GM23338 (cell line): ENCODE measurements at regions not wholly inside any gene's neighbourhood (a gene's known extent, or its start where the extent isn't known, plus 50 kb on each side); places are given as distances from the start of the nearest gene placed in this dataset.

Source experiments
- ATAC-seq: fragments of 200-7000 bp; cut with Tn5 transposase; 3 replicates; pipeline ENCODE4 v1.9.1; 2020
- DNase-seq: peaks from one replicate; pipeline ENCODE4 v3.0.0-alpha.2; 2015; ENCODE audit warnings: low spot score
- H2AFZ ChIP-seq: fragments of 200-600 bp; sonication (generic); 2 replicates; pipeline ENCODE4 v1.8.0; 2016; ENCODE audit warnings: antibody characterized with exemption, mild to moderate bottlenecking, moderate library complexity
- H3F3A ChIP-seq: fragments of 200-600 bp; sonication (generic); replicated peaks from 2 replicates; pipeline ENCODE4 v1.8.0; 2017; ENCODE audit warnings: antibody characterized with exemption, mixed run types, low read depth
- H3K27ac ChIP-seq: fragments of 200-600 bp; sonication (generic); 2 replicates; pipeline ENCODE4 v1.6.1; 2016; ENCODE audit warnings: low read depth
- H3K27me3 ChIP-seq: fragments of 200-600 bp; sonication (generic); 2 replicates; pipeline ENCODE4 v1.8.0; 2016; ENCODE audit warnings: mild to moderate bottlenecking, mixed run types, moderate library complexity; ENCODE audit not compliant: insufficient read depth
- H3K36me3 ChIP-seq: fragments of 200-600 bp; sonication (generic); 2 replicates; pipeline ENCODE4 v1.8.0; 2016; ENCODE audit warnings: mild to moderate bottlenecking; ENCODE audit not compliant: insufficient read depth
- H3K4me1 ChIP-seq: fragments of 200-600 bp; sonication (generic); 2 replicates; pipeline ENCODE4 v1.8.0; 2016; ENCODE audit warnings: mild to moderate bottlenecking, moderate library complexity; ENCODE audit not compliant: insufficient read depth
- H3K4me2 ChIP-seq: fragments of 200-600 bp; sonication (generic); 2 replicates; pipeline ENCODE4 v1.7.1; 2017; ENCODE audit warnings: mixed run types
- H3K4me3 ChIP-seq: fragments of 200-600 bp; sonication (generic); 2 replicates; pipeline ENCODE4 v1.6.1; 2016; ENCODE audit warnings: mixed run types
- H3K79me2 ChIP-seq: fragments of 200-600 bp; sonication (generic); replicated peaks from 2 replicates; pipeline ENCODE4 v1.8.0; 2017; ENCODE audit warnings: mild to moderate bottlenecking; ENCODE audit not compliant: insufficient read depth
- H3K9me2 ChIP-seq: fragments of 200-600 bp; sonication (generic); 2 replicates; pipeline ENCODE4 v1.8.0; 2017; ENCODE audit not compliant: insufficient read depth
- H4K20me1 ChIP-seq: fragments of 200-600 bp; sonication (generic); replicated peaks from 2 replicates; pipeline ENCODE4 v1.8.0; 2017; ENCODE audit warnings: mild to moderate bottlenecking; ENCODE audit not compliant: insufficient read depth
- H3K27ac Mint-ChIP-seq: 2 replicates; pipeline ENCODE4 v1.8.0; 2020; ENCODE audit warnings: inconsistent platforms, mild to moderate bottlenecking, moderate library complexity, mixed read lengths
- H3K27me3 Mint-ChIP-seq: 3 replicates; pipeline ENCODE4 v1.8.0; 2022; ENCODE audit warnings: low read depth, mild to moderate bottlenecking, moderate library complexity, mixed read lengths, inconsistent platforms; ENCODE audit not compliant: insufficient read depth, poor library complexity
- H3K36me3 Mint-ChIP-seq: 3 replicates; pipeline ENCODE4 v1.8.0; 2021; ENCODE audit warnings: low read depth, mild to moderate bottlenecking, inconsistent platforms, moderate library complexity, mixed read lengths
- H3K4me1 Mint-ChIP-seq: 3 replicates; pipeline ENCODE4 v1.8.0; 2020; ENCODE audit warnings: mild to moderate bottlenecking, inconsistent platforms, mixed read lengths
- H3K4me3 Mint-ChIP-seq: 3 replicates; pipeline ENCODE4 v1.8.0; 2021; ENCODE audit warnings: moderate library complexity, mild to moderate bottlenecking, inconsistent platforms, mixed read lengths
- H3K9me3 Mint-ChIP-seq: 3 replicates; pipeline ENCODE4 v1.8.0; 2020; ENCODE audit warnings: moderate library complexity, mild to moderate bottlenecking, inconsistent platforms, mixed read lengths
- CREB1 ChIP-seq: fragments of 250-450 bp; sonication (Bioruptor Pico); IDR thresholded peaks from 2 replicates; pipeline ENCODE4 v1.5.0; 2020; ENCODE audit warnings: low read depth, mild to moderate bottlenecking, moderate library complexity
- EZH2 ChIP-seq: fragments of 200-600 bp; sonication (generic); IDR thresholded peaks from one replicate; pipeline ENCODE4 v1.8.0; 2017; ENCODE audit warnings: antibody characterized with exemption, mild to moderate bottlenecking, low read depth; ENCODE audit not compliant: unreplicated experiment
- EZH2phosphoT487 ChIP-seq: fragments of 200-600 bp; sonication (generic); IDR thresholded peaks from one replicate; pipeline ENCODE4 v1.8.1; 2018; ENCODE audit warnings: antibody characterized with exemption; ENCODE audit not compliant: unreplicated experiment
- JUNB ChIP-seq: IDR thresholded peaks from one replicate; pipeline ENCODE4 v1.6.1; 2016; ENCODE audit warnings: antibody characterized with exemption; ENCODE audit not compliant: unreplicated experiment
- NANOG ChIP-seq: IDR thresholded peaks from 2 replicates; pipeline ENCODE4 v1.6.1; 2016; ENCODE audit warnings: antibody characterized with exemption, borderline replicate concordance
- POLR2AphosphoS5 ChIP-seq: IDR thresholded peaks from 2 replicates; pipeline ENCODE4 v1.6.1; 2016; ENCODE audit warnings: antibody characterized with exemption, low read depth
- REST ChIP-seq: IDR thresholded peaks from one replicate; pipeline ENCODE4 v1.6.1; 2018; ENCODE audit warnings: antibody characterized with exemption; ENCODE audit not compliant: unreplicated experiment
- STAT1 ChIP-seq: IDR thresholded peaks from one replicate; pipeline ENCODE4 v1.6.1; 2016; ENCODE audit warnings: antibody characterized with exemption; ENCODE audit not compliant: unreplicated experiment
- ZNF114 ChIP-seq: fragments of 250-450 bp; sonication (Bioruptor Pico); IDR thresholded peaks from 2 replicates; pipeline ENCODE4 v1.5.0; 2020; ENCODE audit warnings: mild to moderate bottlenecking, moderate library complexity
- ZNF331 ChIP-seq: fragments of 250-450 bp; sonication (Bioruptor Pico); IDR thresholded peaks from 2 replicates; pipeline ENCODE4 v1.5.0; 2020; ENCODE audit warnings: low read depth, mild to moderate bottlenecking, moderate library complexity
- ZNF462 ChIP-seq: fragments of 250-450 bp; sonication (Bioruptor Pico); IDR thresholded peaks from 2 replicates; pipeline ENCODE4 v1.5.0; 2020; ENCODE audit warnings: mild to moderate bottlenecking, moderate library complexity
- TF ChIP-seq, protein P1 (sequence below): IDR thresholded peaks from 2 replicates; pipeline ENCODE4 v1.6.1; 2016; ENCODE audit warnings: antibody characterized with exemption
- TF ChIP-seq, protein P2 (sequence below), 2 experiments: fragments of 200-600 bp in 1 of 2; sonication (generic) in 1 of 2; conservative IDR thresholded peaks; 2 replicates each; pipeline versions ENCODE4 v1.5.1 to v1.6.1; 2016 to 2017; ENCODE audit warnings: antibody characterized with exemption in 2 of 2, low read depth in 2 of 2, mild to moderate bottlenecking in 2 of 2, moderate library complexity in 1 of 2

DNA sequence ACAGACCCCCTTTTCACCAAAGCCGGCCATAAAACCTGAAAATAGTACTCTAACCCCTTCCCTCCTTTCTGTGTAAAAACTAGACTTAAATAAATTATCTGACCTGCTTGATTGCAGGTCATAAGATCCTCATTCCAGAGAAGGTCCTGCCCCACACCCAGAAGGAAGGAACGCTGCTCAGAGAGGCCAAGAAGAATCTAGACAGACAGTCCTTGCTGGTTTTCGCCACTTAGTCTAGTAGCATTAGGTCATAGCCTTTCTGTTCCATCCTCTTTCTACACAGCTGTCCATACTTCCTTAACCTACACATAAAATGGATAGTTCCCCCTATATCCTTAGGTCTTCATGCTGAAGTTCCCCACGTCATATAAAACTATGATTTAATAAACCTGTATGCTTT lies 83.7 kb upstream of the IGF1 start:
- Histone ChIP-seq H3K4me3 (no peak overlapping the region), H3F3A (no peaks in the 10 kb centered on the region), H3K4me1 (no peaks in the 10 kb centered on the region; the same call in 1 of the 2 replicates), H3K36me3 (no peaks in the 10 kb centered on the region), H2AFZ (no peak overlapping the region), H4K20me1 (no peaks in the 10 kb centered on the region), H3K4me2 (no peak overlapping the region), H3K27ac (no peak overlapping the region), H3K9me2 (no peaks in the 10 kb centered on the region), H3K27me3 (no peaks in the 10 kb centered on the region), H3K79me2 (no peaks in the 10 kb centered on the region)
- Mint-ChIP-seq H3K4me3 (no peak overlapping the region), H3K9me3 (peaks cover 8% of the 10 kb centered on the region; the same call in 1 of the 3 replicates), H3K27ac (no peak overlapping the region), H3K36me3 (no peaks in the 10 kb centered on the region), H3K4me1 (peaks cover 11% of the 10 kb centered on the region), H3K27me3 (no peaks in the 10 kb centered on the region)
- DNase-seq: no peak
- ATAC-seq: no peak
- TF ChIP-seq EZH2 (no peak), EZH2phosphoT487 (no peak), JUNB (no peak), STAT1 (no peak), POLR2AphosphoS5 (no peak), CREB1 (no peak), ZNF114 (CRISPR knock-in tag) (no peak), REST (no peak), ZNF331 (no peak), ZNF462 (CRISPR knock-in tag) (no peak), NANOG (no peak)
- TF ChIP-seq, protein P1, sequence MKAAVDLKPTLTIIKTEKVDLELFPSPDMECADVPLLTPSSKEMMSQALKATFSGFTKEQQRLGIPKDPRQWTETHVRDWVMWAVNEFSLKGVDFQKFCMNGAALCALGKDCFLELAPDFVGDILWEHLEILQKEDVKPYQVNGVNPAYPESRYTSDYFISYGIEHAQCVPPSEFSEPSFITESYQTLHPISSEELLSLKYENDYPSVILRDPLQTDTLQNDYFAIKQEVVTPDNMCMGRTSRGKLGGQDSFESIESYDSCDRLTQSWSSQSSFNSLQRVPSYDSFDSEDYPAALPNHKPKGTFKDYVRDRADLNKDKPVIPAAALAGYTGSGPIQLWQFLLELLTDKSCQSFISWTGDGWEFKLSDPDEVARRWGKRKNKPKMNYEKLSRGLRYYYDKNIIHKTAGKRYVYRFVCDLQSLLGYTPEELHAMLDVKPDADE: no peak
- TF ChIP-seq, protein P2, sequence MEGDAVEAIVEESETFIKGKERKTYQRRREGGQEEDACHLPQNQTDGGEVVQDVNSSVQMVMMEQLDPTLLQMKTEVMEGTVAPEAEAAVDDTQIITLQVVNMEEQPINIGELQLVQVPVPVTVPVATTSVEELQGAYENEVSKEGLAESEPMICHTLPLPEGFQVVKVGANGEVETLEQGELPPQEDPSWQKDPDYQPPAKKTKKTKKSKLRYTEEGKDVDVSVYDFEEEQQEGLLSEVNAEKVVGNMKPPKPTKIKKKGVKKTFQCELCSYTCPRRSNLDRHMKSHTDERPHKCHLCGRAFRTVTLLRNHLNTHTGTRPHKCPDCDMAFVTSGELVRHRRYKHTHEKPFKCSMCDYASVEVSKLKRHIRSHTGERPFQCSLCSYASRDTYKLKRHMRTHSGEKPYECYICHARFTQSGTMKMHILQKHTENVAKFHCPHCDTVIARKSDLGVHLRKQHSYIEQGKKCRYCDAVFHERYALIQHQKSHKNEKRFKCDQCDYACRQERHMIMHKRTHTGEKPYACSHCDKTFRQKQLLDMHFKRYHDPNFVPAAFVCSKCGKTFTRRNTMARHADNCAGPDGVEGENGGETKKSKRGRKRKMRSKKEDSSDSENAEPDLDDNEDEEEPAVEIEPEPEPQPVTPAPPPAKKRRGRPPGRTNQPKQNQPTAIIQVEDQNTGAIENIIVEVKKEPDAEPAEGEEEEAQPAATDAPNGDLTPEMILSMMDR (conservative IDR thresholded peaks at IDR 0.05; ENCODE audit: low read depth in 2 of 2): no peak
